Spleen (tissue), 7 donors: ENCODE measurements at regions not wholly inside any gene's neighbourhood (a gene's known extent, or its start where the extent isn't known, plus 50 kb on each side); places are given as distances from the start of the nearest gene placed in this dataset.

Experiments used
- CTCF ChIP-seq, 11 experiments: fragments of 200-600 bp in 7 of 11; fragments of 450-650 bp in 4 of 11; sonication (generic) in 4 of 11; IDR thresholded peaks in 8 of 11; conservative IDR thresholded peaks in 3 of 11; 1 replicate in 7 of 11; 2 replicates in 4 of 11; pipeline versions ENCODE4 v1.4.0 to v1.8.0; 2016 to 2021; ENCODE audit warnings: antibody characterized with exemption in 11 of 11, inconsistent platforms in 4 of 11, mild to moderate bottlenecking in 1 of 11
- POLR2AphosphoS5 ChIP-seq, 3 donors: sonication (generic); formaldehyde crosslinking; IDR thresholded peaks; one replicate each; pipeline ENCODE4 v1.5.1; 2017; ENCODE audit warnings: antibody characterized with exemption in 3 of 3
- donor health status: DM: no; HTN: no; CAD: no; lungs with moderate emphysema.
- donor health status: DM: no; HTN: no; CAD: no.
- donor health status: DM: no; HTN: no; CAD: no.

- TF ChIP-seq CTCF (IDR thresholded peaks at IDR 0.05 in 8 of 11, conservative IDR thresholded peaks at IDR 0.05 in 3 of 11) (no peak), POLR2AphosphoS5 (IDR thresholded peaks at IDR 0.05) (no peak)
Observed at GRCh38 chr11:112412383-112412782, 151.7 kb upstream of the PLET1 start.
